SK-N-SH treated with all-trans-retinoic acid at 6 μM for 48 hours (cell line): ENCODE measurements at regions not wholly inside any gene's neighbourhood (a gene's known extent, or its start where the extent isn't known, plus 50 kb on each side); places are given as distances from the start of the nearest gene placed in this dataset.
"Not testable (repeated sequence)": the region's sequence is repeated elsewhere in the genome, so short reads cannot be mapped to it uniquely, and the experiment has no call there.

Experiments
- ATAC-seq: fragments of 200-7000 bp; cut with Tn5 transposase; 3 replicates; pipeline ENCODE4 v1.9.1; 2020; ENCODE audit warnings: mild to moderate bottlenecking, moderate library complexity
- ARNTL ChIP-seq: fragments of 450-650 bp; formaldehyde crosslinking; IDR thresholded peaks from 2 replicates; pipeline ENCODE4 v1.5.0; 2020; ENCODE audit warnings: low read depth, mild to moderate bottlenecking, moderate library complexity, borderline replicate concordance
- CSDC2 ChIP-seq: fragments of 250-450 bp; sonication (Bioruptor Pico); IDR thresholded peaks from 2 replicates; pipeline ENCODE4 v1.5.0; 2020; ENCODE audit warnings: mild to moderate bottlenecking, moderate library complexity
- ESRRG ChIP-seq: fragments of 250-450 bp; sonication (Bioruptor Pico); IDR thresholded peaks from 2 replicates; pipeline ENCODE4 v1.6.1; 2021; ENCODE audit warnings: mild to moderate bottlenecking
- PPARA ChIP-seq: fragments of 250-450 bp; sonication (Bioruptor Pico); IDR thresholded peaks from 2 replicates; pipeline ENCODE4 v1.5.0; 2020; ENCODE audit warnings: mild to moderate bottlenecking, borderline replicate concordance
- RARB ChIP-seq: fragments of 250-450 bp; sonication (Bioruptor Pico); IDR thresholded peaks from 2 replicates; pipeline ENCODE4 v1.8.0; 2021; ENCODE audit warnings: mild to moderate bottlenecking, moderate library complexity
- SNAI2 ChIP-seq: fragments of 250-450 bp; sonication (Bioruptor Pico); IDR thresholded peaks from 2 replicates; pipeline ENCODE4 v1.5.0; 2020; ENCODE audit warnings: mild to moderate bottlenecking, moderate library complexity
- TCF4 ChIP-seq: fragments of 250-450 bp; sonication (Bioruptor Pico); IDR thresholded peaks from 2 replicates; pipeline ENCODE4 v1.8.0; 2021; ENCODE audit warnings: mild to moderate bottlenecking, moderate library complexity, borderline replicate concordance
- TOX ChIP-seq: fragments of 250-450 bp; sonication (Bioruptor Pico); IDR thresholded peaks from 2 replicates; pipeline ENCODE4 v1.8.0; 2021; ENCODE audit warnings: mild to moderate bottlenecking, moderate library complexity, borderline replicate concordance
- ZC3H10 ChIP-seq: fragments of 250-450 bp; sonication (Bioruptor Pico); IDR thresholded peaks from 2 replicates; pipeline ENCODE4 v1.5.1; 2021; ENCODE audit warnings: mild to moderate bottlenecking, moderate library complexity
- ZFP3 ChIP-seq: fragments of 250-450 bp; sonication (Bioruptor Pico); IDR thresholded peaks from 2 replicates; pipeline ENCODE4 v1.5.0; 2020; ENCODE audit warnings: mild to moderate bottlenecking, moderate library complexity
- ZFP30 ChIP-seq: fragments of 450-650 bp; formaldehyde crosslinking; IDR thresholded peaks from 2 replicates; pipeline ENCODE4 v1.5.0; 2022; ENCODE audit warnings: mild to moderate bottlenecking, moderate library complexity
- ZNF70 ChIP-seq: fragments of 450-650 bp; formaldehyde crosslinking; IDR thresholded peaks from 2 replicates; pipeline ENCODE4 v1.5.0; 2020; ENCODE audit warnings: mild to moderate bottlenecking, moderate library complexity
- ZNF8 ChIP-seq: fragments of 450-650 bp; formaldehyde crosslinking; IDR thresholded peaks from 2 replicates; pipeline ENCODE4 v1.5.0; 2020; ENCODE audit warnings: mild to moderate bottlenecking, moderate library complexity
- TF ChIP-seq, protein P1 (sequence below): fragments of 250-450 bp; sonication (Bioruptor Pico); IDR thresholded peaks from 2 replicates; pipeline ENCODE4 v1.8.0; 2021; ENCODE audit warnings: low read depth, mild to moderate bottlenecking, moderate library complexity, borderline replicate concordance
- TF ChIP-seq, protein P2 (sequence below): fragments of 250-450 bp; sonication (Bioruptor Pico); IDR thresholded peaks from 2 replicates; pipeline ENCODE4 v1.8.0; 2020; ENCODE audit warnings: mild to moderate bottlenecking, moderate library complexity, borderline replicate concordance
- TF ChIP-seq, protein P3 (sequence below): fragments of 250-450 bp; sonication (Bioruptor Pico); IDR thresholded peaks from 2 replicates; pipeline ENCODE4 v1.5.1; 2020; ENCODE audit warnings: low read depth, mild to moderate bottlenecking, moderate library complexity
- TF ChIP-seq, protein P4 (sequence below): fragments of 250-450 bp; sonication (Bioruptor Pico); IDR thresholded peaks from 2 replicates; pipeline ENCODE4 v1.5.1; 2021; ENCODE audit warnings: mild to moderate bottlenecking, moderate library complexity

DNA sequence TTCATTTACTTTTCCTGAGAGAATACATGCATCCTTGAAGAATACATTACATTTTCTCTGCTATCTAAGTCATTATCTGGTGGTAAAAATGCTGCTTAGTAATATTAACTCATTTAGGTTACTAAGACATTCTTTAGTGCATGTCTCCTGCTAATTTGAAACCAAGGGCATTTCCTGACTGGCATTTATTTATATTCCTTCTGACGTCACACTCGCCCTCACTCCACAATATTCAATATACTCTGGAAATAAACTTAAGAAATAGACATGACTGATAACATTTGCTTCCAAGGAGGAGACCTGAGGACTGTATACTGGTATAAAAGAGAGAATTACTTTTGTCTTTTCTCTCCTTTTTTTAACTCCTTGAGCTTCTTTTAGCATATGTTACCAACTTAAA lies 619.5 kb upstream of the SMIM31 start:
- no peak for TF ChIP-seq ZNF70 (CRISPR knock-in tag)
- TF ChIP-seq, protein P1, sequence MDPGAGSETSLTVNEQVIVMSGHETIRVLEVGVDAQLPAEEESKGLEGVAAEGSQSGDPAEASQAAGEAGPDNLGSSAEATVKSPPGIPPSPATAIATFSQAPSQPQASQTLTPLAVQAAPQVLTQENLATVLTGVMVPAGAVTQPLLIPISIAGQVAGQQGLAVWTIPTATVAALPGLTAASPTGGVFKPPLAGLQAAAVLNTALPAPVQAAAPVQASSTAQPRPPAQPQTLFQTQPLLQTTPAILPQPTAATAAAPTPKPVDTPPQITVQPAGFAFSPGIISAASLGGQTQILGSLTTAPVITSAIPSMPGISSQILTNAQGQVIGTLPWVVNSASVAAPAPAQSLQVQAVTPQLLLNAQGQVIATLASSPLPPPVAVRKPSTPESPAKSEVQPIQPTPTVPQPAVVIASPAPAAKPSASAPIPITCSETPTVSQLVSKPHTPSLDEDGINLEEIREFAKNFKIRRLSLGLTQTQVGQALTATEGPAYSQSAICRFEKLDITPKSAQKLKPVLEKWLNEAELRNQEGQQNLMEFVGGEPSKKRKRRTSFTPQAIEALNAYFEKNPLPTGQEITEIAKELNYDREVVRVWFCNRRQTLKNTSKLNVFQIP (CRISPR knock-in tag): no peak
- no peak for ATAC-seq

DNA sequence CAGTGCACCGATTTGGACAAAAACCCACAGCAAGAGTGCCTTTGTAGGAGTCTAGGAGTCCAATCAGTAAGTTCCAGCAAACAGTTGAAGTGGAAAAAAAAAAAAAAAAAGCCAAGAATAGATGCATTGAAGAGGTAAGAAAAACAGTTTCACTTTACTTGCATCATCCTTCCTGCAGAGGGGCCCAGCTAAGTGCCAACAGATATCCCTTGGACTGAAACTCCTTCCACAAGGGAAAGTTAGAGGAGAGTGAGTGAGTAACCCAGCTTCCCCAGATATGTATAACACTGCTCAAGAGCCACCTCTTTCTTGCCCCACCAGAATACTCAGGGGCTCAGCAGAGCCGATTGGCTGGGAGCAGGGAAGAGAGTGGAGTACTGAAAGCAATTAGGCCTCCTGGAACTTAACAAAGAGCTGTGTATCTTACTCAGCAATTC lies 617.7 kb upstream of the SMIM31 start:
- TF ChIP-seq ZNF70 (CRISPR knock-in tag) (no peak), CSDC2 (no peak), RARB (no peak), ESRRG (CRISPR knock-in tag) (no peak), TOX (CRISPR knock-in tag) (no peak), ZNF8 (CRISPR knock-in tag) (no peak), TCF4 (CRISPR knock-in tag) (no peak), ZFP3 (CRISPR knock-in tag) (no peak), PPARA (CRISPR knock-in tag) (no peak), ZFP30 (CRISPR knock-in tag) (no peak)
- TF ChIP-seq, protein P2, sequence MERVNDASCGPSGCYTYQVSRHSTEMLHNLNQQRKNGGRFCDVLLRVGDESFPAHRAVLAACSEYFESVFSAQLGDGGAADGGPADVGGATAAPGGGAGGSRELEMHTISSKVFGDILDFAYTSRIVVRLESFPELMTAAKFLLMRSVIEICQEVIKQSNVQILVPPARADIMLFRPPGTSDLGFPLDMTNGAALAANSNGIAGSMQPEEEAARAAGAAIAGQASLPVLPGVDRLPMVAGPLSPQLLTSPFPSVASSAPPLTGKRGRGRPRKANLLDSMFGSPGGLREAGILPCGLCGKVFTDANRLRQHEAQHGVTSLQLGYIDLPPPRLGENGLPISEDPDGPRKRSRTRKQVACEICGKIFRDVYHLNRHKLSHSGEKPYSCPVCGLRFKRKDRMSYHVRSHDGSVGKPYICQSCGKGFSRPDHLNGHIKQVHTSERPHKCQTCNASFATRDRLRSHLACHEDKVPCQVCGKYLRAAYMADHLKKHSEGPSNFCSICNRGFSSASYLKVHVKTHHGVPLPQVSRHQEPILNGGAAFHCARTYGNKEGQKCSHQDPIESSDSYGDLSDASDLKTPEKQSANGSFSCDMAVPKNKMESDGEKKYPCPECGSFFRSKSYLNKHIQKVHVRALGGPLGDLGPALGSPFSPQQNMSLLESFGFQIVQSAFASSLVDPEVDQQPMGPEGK (CRISPR knock-in tag): no peak
- TF ChIP-seq, protein P3, sequence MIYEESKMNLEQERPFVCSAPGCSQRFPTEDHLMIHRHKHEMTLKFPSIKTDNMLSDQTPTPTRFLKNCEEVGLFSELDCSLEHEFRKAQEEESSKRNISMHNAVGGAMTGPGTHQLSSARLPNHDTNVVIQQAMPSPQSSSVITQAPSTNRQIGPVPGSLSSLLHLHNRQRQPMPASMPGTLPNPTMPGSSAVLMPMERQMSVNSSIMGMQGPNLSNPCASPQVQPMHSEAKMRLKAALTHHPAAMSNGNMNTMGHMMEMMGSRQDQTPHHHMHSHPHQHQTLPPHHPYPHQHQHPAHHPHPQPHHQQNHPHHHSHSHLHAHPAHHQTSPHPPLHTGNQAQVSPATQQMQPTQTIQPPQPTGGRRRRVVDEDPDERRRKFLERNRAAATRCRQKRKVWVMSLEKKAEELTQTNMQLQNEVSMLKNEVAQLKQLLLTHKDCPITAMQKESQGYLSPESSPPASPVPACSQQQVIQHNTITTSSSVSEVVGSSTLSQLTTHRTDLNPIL (CRISPR knock-in tag): no peak
- TF ChIP-seq, protein P1 (CRISPR knock-in tag): no peak
- TF ChIP-seq, protein P4, sequence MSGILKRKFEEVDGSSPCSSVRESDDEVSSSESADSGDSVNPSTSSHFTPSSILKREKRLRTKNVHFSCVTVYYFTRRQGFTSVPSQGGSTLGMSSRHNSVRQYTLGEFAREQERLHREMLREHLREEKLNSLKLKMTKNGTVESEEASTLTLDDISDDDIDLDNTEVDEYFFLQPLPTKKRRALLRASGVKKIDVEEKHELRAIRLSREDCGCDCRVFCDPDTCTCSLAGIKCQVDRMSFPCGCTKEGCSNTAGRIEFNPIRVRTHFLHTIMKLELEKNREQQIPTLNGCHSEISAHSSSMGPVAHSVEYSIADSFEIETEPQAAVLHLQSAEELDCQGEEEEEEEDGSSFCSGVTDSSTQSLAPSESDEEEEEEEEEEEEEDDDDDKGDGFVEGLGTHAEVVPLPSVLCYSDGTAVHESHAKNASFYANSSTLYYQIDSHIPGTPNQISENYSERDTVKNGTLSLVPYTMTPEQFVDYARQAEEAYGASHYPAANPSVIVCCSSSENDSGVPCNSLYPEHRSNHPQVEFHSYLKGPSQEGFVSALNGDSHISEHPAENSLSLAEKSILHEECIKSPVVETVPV: no peak

DNA sequence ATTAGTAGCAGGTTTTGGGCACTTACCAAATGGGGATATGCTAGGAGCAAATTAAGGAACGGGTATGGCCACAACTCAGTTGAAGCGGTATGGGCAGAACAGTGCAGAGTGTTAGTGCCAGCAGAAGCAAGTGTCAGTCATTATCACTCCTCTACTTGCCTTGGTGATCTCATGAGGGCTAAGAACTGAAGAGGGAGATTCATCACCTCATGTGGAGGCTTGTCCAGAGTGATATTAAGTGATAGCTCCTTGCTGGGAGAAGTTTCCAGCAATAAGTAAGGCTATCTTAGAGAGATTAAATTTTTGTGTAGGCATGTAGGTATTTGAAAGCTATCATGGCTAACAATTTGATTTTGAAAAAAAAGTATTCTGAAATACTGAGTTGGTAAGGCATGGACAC lies 615.4 kb upstream of the SMIM31 start:
- no peak for ATAC-seq
- no peak for TF ChIP-seq ZNF70 (CRISPR knock-in tag)
- no peak for TF ChIP-seq ESRRG (CRISPR knock-in tag)
- TF ChIP-seq, all 23 proteins: peak for 0

More for the DNA sequence above, 617.7 kb upstream of the SMIM31 start:
- no peak for ATAC-seq

DNA sequence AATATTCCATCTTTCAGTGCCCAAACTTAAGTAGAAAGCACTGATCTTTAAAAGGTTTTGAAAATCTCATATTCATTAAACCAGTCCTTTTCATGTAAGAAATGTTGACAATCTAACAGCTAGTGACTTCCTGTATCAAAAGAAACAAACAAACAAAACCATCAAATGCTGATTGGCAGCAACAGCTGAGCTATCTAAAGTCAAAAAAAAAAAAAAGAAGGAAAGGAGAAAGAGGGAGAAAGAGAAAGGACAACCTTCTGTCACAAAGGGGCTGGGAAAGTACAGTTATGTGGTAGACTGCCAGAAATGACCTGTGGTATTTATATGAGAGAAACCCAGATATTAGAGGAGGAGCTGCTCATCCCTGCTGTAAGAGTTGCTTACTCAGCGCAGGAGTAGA lies 614.6 kb upstream of the SMIM31 start:
- ATAC-seq: no peak
- TF ChIP-seq ZNF8 (CRISPR knock-in tag): no peak
- TF ChIP-seq ZC3H10 (CRISPR knock-in tag): no peak
- TF ChIP-seq SNAI2 (CRISPR knock-in tag): no peak
- TF ChIP-seq TCF4 (CRISPR knock-in tag): no peak
- TF ChIP-seq, protein P1 (CRISPR knock-in tag): no peak
- no peak for TF ChIP-seq ARNTL (CRISPR knock-in tag)

DNA sequence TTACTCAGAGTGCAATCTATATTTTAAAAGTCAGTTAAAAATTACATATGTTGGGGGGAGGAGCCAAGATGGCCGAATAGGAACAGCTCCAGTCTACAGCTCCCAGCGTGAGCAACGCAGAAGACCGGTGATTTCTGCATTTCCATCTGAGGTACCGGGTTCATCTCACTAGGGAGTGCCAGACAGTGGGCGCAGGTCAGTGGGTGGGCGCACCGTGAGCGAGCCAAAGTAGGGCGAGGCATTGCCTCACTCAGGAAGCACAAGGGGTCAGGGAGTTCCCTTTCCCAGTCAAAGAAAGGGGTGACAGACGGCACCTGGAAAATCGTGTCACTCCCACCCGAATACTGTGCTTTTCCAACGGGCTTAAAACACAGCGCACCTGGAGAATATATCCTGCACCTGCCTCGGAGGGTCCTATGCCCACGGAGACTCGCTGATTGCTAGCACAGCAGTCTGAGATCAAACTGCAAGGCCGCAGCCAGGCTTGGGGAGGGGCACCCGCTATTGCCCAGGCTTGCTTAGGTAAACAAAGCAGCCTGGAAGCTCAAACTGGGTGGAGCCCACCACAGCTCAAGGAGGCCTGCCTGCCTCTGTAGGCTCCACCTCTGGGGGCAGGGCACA lies 612.1 kb upstream of the SMIM31 start:
- not testable (repeated sequence) for ATAC-seq
